GM21825 (cell line): ENCODE measurements at regions not wholly inside any gene's neighbourhood (a gene's known extent, or its start where the extent isn't known, plus 50 kb on each side); places are given as distances from the start of the nearest gene placed in this dataset.

Experiments used
- ATAC-seq: cut with Tn5 transposase; IDR thresholded peaks from one replicate; pipeline ENCODE4 v1.9.1; 2021; ENCODE audit warnings: mild to moderate bottlenecking, moderate library complexity; ENCODE audit not compliant: unreplicated experiment

DNA sequence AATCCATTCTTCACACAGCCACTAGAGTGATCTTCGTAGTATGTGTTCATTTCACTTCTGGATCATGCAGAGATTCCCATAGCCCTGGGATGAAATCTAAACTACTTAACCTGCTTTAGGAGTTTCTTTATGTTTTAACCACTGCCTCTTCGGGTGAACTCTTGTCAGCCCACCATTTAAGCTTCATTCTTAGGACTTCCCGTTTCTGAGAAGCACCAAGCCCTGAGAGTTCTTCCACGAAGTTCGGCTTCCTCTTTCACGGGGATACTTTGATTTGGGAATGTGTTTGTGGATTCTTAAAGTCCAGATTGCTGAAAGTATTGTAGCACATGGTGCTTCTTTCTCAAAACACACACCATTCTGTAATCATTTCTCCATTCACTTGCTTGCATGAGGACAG lies 205.0 kb downstream of the UBE2E3 start:
- no peak for ATAC-seq

DNA sequence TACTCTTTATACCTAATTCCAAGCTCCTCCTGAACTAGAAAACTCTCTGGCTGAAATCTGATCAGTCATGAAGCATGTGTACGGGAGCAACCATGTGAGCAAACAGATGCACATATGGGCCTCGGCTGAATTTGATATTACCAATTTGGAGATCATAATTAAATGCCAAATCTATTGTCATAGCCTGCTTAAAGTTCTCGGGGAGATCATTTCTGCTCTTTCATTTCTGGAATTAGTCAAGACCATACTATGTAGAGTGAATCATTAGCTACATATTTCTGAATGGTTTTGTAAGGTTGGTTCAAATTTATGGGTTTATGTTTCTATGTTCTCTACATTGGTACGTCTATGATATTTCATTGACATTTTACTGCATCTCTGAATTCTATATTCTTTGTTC lies 205.5 kb downstream of the UBE2E3 start:
- no peak for ATAC-seq

DNA sequence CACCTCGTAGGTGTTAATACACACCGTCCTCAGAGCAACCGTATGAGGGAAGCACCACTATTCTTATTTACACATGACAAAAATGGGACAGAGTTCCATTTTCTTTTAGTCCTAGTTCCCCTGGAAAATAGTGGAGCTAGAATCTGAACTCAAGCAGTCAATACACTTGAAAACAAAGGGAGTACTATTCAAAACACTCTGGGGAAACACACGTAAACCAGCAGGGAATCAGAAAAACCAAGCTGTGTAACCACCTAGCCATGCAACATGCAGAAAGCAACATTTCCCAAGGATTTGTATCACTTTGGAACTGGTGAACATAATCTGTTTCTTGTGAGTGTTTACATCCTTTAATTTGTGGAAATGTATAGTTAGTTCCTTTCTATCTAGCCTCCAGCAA lies 208.2 kb downstream of the UBE2E3 start:
- no peak for ATAC-seq

DNA sequence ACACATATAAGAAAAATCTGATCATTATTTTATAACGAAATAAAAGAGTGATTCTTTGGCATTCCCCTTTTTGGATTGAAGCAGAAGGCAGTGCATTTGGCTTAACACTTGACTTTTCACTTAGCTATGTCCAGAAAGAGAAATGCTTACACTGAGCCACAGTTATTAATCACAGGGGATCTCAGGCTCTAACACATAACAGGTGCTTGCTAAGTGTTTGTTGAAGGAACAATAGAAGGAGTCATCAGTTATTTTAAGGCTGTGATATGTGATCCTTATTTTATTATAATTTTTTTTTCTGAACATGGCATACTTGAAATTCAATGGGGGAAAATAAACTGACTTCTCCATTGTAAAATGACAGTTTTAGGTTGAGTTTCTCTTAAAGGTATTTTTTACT lies 209.5 kb downstream of the UBE2E3 start:
- no peak for ATAC-seq

GRCh38 chr2:181190711-181191110 lies 210.3 kb downstream of the UBE2E3 start:
- ATAC-seq: no peak

DNA sequence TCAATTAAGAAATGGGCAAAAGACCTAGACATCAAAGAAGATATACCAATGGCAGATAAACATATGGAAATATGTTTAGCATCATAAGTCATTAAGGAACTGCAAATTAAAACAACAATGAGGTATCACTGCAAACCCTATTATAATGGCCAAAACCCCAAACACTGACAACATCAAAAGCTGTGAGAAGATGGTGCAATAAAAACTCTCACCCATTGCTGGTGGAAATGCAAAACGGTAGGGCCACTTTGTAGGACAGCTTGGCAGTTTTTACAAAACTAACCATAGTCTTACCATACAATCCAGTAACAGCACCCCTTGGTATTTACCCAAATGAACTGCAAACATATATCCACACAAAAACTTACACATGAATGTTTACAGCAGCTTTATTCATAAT lies 213.1 kb downstream of the UBE2E3 start:
- no peak for ATAC-seq

GRCh38 chr2:181196401-181196800 lies 216.0 kb downstream of the UBE2E3 start:
- ATAC-seq: no peak

- no peak for ATAC-seq
Measured at GRCh38 chr2:181197140-181197760, 216.8 kb downstream of the UBE2E3 start.

DNA sequence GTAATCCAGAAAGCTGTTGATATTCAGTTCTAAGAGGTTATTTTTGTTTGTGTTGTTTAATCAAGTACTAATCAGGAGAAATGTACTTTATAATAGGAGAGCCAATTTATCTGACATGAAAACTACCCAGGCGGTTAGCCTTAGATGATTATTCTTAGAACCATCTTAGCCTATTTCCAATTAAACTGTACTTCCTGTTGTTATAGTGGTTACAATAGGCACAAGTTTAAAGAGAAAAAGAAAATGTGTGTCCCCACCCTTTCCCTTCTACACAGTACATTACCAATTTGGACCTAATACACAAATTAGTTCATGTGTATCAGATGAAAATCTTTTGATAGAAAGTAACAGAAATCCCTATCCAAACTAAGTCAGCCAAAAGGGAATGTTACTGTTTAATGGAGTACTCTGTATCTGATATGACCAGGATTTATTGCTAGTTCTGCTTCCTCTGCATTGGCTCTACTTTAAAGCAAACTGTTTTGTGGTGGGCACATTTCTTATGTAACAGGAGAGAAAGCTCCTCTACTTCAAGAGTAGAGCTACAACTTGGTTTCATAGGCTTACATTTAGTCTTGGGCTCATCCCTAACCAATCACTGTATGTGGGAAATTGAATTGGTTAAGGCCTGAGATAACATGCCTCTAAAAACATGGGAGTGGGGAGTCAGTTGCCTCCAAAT lies 217.9 kb downstream of the UBE2E3 start:
- ATAC-seq: no peak

DNA sequence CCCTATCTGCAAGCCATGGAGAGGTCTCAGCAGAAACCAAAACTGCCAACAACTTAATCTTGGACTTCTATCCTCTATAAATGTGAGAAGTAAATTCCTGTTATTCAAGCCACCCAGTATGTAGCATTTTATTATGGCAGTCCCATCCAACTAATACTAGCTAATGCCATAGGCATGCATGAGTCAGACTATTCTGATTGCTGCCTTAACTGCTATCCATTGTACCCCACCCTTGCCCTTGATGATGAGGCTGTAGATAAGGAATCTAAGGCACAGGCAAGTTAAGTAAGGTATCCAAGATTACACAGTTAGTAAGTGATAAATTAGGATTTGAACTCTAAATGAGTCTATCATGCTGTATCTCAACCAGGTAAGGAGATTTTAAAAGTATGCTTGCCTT lies 223.0 kb downstream of the UBE2E3 start:
- no peak for ATAC-seq

DNA sequence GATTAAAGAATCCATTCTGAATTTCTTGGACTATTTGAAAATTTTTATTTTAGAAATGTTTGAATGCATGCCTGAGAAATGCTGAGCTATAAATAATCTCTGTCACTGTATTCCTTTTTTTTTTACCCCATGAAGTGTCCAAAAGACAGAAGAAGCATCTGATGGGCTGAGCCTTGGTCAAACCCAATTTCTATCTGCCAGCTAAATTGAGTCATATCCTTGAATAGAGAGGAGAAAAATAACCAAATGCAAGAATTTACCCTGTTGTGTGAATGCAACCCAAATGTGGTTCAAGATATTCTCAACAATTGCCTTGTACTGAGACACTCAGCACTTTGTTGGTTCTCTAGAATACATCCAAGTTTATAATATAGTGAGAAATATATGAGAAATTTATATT lies 223.5 kb downstream of the UBE2E3 start:
- ATAC-seq: no peak

DNA sequence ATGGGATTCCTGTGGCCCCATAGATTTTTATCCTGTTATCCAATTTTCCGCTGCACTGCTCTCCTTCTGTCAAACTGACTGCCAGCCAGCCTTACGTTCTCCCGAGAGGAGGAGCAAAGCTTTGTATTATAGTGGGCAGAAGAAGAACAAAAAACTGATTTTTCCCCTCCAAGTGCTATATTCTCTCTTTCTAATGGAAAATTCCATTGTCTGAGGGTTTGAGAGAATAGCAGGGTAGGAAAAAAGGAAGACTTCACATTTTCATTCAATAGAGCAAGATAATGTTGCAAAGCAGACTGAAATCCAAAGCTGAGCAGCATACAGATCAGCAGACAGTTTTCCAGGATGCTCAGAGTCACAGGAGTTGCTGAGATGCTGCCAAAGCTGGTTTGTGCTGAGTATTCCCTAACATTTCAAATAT lies 238.0 kb downstream of the UBE2E3 start:
- ATAC-seq: no peak

- no peak for ATAC-seq
Measured at GRCh38 chr2:181223234-181223633, 234.0 kb upstream of the ITGA4 start.

DNA sequence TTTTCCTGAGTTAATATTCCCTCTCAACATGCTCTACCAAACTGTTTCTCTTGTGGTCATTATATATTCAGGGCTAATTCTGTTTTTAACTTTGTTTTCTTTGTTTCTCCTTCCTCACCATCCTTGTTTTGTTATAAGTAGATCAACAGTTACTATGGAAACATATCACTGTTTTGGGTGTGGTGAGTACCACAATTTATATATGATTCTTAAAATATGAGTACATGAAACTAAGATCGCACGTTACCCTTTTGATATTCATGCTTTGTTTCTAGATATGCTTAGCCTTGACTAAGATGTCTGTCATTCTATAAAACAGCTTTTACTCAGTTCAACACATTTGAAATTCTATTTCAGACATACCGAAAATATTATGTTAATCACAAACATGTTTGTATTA lies 232.3 kb upstream of the ITGA4 start:
- no peak for ATAC-seq

GRCh38 chr2:181228661-181229060 lies 228.5 kb upstream of the ITGA4 start:
- ATAC-seq: no peak

GRCh38 chr2:181231151-181231550 lies 226.0 kb upstream of the ITGA4 start:
- no peak for ATAC-seq

- no peak for ATAC-seq
Measured at GRCh38 chr2:181231886-181232621, 225.1 kb upstream of the ITGA4 start.

DNA sequence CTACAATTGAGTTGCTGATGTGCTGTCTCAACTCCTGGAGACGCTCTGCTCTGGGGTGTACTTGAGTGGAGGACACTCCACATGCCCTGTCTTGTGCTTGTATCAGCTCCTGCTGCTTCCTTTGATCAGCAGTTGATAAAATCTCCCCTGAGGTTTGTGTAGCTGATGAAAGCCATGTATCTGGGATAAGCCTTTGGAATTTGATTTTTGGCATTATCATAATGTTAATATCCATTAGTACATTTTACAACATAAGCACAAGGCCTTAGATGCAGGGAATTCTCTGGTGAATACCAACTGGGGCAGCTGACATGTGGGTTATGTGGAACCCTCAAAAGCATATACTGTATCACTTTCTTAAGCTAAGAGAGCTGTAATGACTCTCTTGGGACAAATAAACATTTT lies 222.7 kb upstream of the ITGA4 start:
- ATAC-seq: no peak

GRCh38 chr2:181235011-181235410 lies 222.2 kb upstream of the ITGA4 start:
- no peak for ATAC-seq

GRCh38 chr2:181235683-181236459 lies 221.3 kb upstream of the ITGA4 start:
- peak; percentile 90 for ATAC-seq

- no peak for ATAC-seq
Measured at GRCh38 chr2:181239201-181239799, 217.9 kb upstream of the ITGA4 start.
